ENCODE measurements at regions not wholly inside any gene's neighbourhood (a gene's known extent, or its start where the extent isn't known, plus 50 kb on each side); places are given as distances from the start of the nearest gene placed in this dataset.

- TF ChIP-seq CTCF (IDR thresholded peaks at IDR 0.05; ENCODE audit: low read depth, low read length), result no peak
- H3K4me3 ChIP-seq (ENCODE audit: low read depth, low read length), result no peak overlapping the region
- in situ Hi-C loops (cut with HindIII; ENCODE audit: low sequenced_read_pairs), result no loop called here
- DNase-seq (ENCODE audit: low read depth, low spot score), result no peak
Measured at GRCh38 chr3:55283441-55283925, 203.6 kb downstream of the WNT5A start.

GRCh38 chr3:55282994-55283393 is 204.1 kb downstream of the WNT5A start:
- in situ Hi-C loops (cut with HindIII; ENCODE audit: low sequenced_read_pairs), result no loop called here
- no peak for TF ChIP-seq CTCF (IDR thresholded peaks at IDR 0.05; ENCODE audit: low read depth, low read length)
- H3K4me3 ChIP-seq (ENCODE audit: low read depth, low read length), result no peak overlapping the region
- DNase-seq (ENCODE audit: low read depth, low spot score), result no peak

GRCh38 chr3:55272031-55272645 is 215.0 kb downstream of the WNT5A start:
- in situ Hi-C loops (cut with HindIII; ENCODE audit: low sequenced_read_pairs), result no loop called here
- H3K4me3 ChIP-seq (ENCODE audit: low read depth, low read length), result no peak overlapping the region
- no peak for TF ChIP-seq CTCF (IDR thresholded peaks at IDR 0.05; ENCODE audit: low read depth, low read length)
- DNase-seq (ENCODE audit: low read depth, low spot score), result no peak

- TF ChIP-seq CTCF (IDR thresholded peaks at IDR 0.05; ENCODE audit: low read depth, low read length), result no peak
- in situ Hi-C loops (cut with HindIII; ENCODE audit: low sequenced_read_pairs), result no loop called here
- H3K4me3 ChIP-seq (ENCODE audit: low read depth, low read length), result no peak overlapping the region
- DNase-seq (ENCODE audit: low read depth, low spot score), result no peak
Measured at GRCh38 chr3:55271549-55271948, 215.6 kb downstream of the WNT5A start.

GRCh38 chr3:55270976-55271375 is 216.1 kb downstream of the WNT5A start:
- TF ChIP-seq CTCF (IDR thresholded peaks at IDR 0.05; ENCODE audit: low read depth, low read length), result no peak
- DNase-seq (ENCODE audit: low read depth, low spot score), result peak; percentile 31
- in situ Hi-C loops (cut with HindIII; ENCODE audit: low sequenced_read_pairs), result no loop called here
- no peak overlapping the region for H3K4me3 ChIP-seq (ENCODE audit: low read depth, low read length)

GRCh38 chr3:55269636-55270035 is 217.5 kb downstream of the WNT5A start:
- H3K4me3 ChIP-seq (ENCODE audit: low read depth, low read length), result no peak overlapping the region
- no peak for TF ChIP-seq CTCF (IDR thresholded peaks at IDR 0.05; ENCODE audit: low read depth, low read length)
- no peak for DNase-seq (ENCODE audit: low read depth, low spot score)
- in situ Hi-C loops (cut with HindIII; ENCODE audit: low sequenced_read_pairs), result no loop called here
